HG03175 (cell line): ENCODE measurements at regions not wholly inside any gene's neighbourhood (a gene's known extent, or its start where the extent isn't known, plus 50 kb on each side); places are given as distances from the start of the nearest gene placed in this dataset.

Experiments used
- ATAC-seq: cut with Tn5 transposase; IDR thresholded peaks from one replicate; pipeline ENCODE4 v1.9.1; 2021; ENCODE audit warnings: mild to moderate bottlenecking, moderate library complexity; ENCODE audit not compliant: unreplicated experiment

DNA sequence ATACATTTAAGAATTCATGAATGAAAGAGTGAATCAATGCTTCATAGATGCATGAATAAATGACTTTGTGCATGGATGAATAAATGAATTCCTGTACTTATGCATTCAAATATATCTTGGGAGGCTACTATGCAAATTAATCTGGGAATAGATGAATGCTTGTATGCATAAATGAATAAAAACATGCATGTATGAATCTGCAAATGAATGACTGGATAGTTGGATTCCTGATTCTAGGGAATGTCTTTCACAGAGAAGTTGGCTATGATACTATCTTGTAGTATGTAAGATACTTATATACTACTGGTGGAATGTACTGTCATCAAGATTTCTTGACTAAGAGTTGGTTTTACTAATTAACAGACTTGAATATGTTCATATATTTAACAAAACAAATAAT, 75.3 kb upstream of the ASTN2 start:
- no peak for ATAC-seq

- no peak for ATAC-seq
These were observed 73.8 kb upstream of the ASTN2 start for GRCh38 chr9:117488659-117489058.

- ATAC-seq, result peak; percentile 96
These were observed 72.8 kb upstream of the ASTN2 start for GRCh38 chr9:117487555-117488175.

- ATAC-seq, result no peak
These were observed 71.6 kb upstream of the ASTN2 start for GRCh38 chr9:117486426-117486825.

DNA sequence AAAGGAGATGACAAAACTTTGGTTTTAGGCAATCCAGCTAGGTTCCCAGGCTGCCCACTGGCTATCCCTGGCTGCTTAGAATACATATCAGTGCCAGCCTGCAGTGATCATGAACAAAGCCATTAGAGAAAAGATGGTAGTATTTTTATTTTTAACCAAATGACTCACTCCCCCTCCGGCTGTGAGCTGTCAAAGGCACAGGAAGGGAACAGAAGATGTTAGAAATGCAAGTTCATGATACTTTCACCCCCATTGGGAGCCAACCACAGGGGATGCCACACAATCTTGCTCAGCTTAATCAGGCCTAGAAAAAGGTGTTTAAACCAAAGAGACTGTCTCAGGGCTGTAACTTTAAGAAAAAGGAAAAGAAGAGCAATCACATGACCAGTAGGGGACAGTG, 70.3 kb upstream of the ASTN2 start:
- no peak for ATAC-seq

DNA sequence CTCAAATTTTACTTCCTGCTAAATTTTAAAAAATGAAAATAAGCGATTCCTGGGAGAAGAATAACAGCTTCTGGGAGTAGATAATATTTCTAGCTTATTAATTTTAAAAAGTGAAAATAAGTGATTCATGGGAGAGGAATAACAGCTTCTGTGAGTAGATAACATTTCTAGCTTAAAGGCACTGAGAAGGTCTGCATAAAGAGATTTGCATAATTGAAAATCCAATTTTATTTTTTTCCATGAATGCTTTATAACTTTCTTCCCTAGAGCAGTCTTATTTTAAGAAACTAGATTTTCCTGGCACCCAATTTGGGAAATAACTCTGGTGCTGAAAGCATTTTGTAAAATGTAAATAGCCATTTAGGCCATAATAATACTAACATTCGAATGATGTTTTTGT, 65.9 kb upstream of the ASTN2 start:
- no peak for ATAC-seq

DNA sequence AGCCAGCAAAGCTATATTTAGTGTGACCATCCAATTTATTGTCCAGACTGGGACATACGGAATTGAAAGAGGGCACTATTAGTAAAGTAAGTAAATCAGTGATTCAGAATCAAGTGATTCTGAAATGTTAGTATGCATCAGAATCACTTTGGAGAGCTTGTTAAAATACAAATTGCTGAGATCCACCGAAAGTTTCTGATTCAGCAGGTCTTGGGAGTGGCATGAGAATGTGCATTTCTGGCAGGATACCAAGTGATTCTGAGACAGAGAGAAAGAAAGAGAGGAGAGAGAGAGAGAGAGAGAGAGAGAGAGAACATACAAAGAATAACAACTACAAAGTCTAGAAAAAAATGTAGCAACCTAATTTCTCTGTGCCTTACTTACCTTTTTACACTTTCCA, 65.4 kb upstream of the ASTN2 start:
- ATAC-seq, result no peak

GRCh38 chr9:117473293-117473692, 58.4 kb upstream of the ASTN2 start:
- ATAC-seq, result no peak

DNA sequence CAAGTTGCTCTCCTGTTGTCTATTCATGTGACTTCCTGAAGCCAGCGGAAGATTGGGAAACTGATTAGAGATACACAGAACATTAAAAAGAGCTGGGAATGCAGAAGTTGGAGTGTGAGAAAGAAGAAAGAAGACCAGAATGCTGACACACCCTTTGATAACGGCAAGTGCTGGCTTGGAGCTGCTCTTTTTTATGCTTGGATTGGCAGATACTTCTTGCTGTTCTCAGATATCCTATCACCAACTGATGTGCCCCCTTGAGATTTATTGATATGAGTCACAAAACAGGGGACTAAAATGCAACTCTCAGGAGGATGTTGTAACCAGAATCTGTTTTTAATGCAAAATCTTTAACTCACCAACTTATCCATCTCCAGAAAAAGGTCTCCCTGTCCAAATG, 56.0 kb upstream of the ASTN2 start:
- no peak for ATAC-seq

GRCh38 chr9:117470455-117470854, 55.6 kb upstream of the ASTN2 start:
- no peak for ATAC-seq

DNA sequence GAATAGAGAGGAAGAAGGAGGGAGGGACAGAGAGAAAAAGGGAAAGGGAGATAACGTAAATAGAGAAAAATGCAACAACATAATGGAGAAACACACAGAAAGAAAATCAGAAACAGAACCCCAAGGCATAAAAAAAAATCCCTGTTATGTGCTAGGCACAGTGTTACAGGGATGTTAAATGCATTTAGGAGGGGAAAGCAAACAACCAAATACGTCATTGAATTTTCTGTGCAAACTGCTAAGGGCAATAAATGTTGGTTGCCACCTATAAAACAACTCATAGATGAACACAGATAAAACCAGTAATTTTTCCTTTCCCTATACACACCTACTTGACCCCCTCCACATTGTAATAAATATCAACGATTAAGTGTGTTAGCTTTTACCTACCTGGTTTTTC, 51.3 kb upstream of the ASTN2 start:
- ATAC-seq, result no peak

- no peak for ATAC-seq
These were observed 50.8 kb upstream of the ASTN2 start for GRCh38 chr9:117465706-117466105.

DNA sequence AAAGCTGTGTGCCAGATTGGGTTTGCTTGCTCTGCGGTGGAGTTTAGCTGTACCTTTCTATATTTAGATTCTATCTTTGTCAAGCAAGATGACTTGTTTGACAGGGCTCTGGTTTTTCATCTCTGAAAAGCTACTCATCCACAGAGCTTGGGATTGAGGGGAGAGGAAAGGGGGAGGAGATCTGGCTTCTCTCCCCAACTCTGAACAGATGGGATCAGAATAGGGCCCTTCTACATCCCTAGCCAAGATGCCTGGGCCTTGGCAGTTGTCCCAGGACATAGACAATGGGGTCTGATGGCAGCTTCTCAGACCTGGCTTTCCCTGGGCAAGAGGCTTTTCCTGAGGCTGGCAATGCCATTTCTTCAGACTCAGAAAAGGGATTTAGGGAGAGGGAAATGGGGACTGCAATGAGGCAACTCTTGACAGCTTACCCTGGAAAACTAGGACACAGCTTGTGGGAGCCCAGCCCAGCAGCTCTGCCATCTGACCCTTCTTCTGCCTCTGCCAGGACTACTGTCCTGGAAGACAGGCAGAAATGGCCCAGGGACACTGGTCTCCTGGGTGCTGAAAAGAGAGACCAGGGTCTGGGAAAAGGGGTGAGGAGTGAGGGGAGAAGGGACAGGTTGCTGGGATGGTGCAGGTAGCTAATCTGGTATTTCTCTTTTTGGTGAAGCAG, 50.2 kb upstream of the ASTN2 start:
- ATAC-seq, result no peak
